Lower leg skin (tissue), 4 donors: ENCODE measurements at regions not wholly inside any gene's neighbourhood (a gene's known extent, or its start where the extent isn't known, plus 50 kb on each side); places are given as distances from the start of the nearest gene placed in this dataset.
A peak's percentile ranks its signal among the peaks of the same experiment; 100 is the strongest.
"Not testable (repeated sequence)": the region's sequence is repeated elsewhere in the genome, so short reads cannot be mapped to it uniquely, and the experiment has no call there.

Experiments
- DNase-seq, 2 donors: peaks; one replicate each; pipeline ENCODE4 v3.0.0-alpha.2; 2019; ENCODE audit warnings: low spot score in 2 of 2
- H3K4me3 ChIP-seq: fragments of 200-600 bp; sonication (generic); 2 replicates; pipeline ENCODE4 v1.5.1; 2017; ENCODE audit warnings: mild to moderate bottlenecking, low read depth; ENCODE audit not compliant: poor library complexity, severe bottlenecking
- POLR2A ChIP-seq, 2 donors: fragments of 450-650 bp; IDR thresholded peaks; one replicate each; pipeline ENCODE4 v1.6.1; 2016 to 2017; ENCODE audit warnings: antibody characterized with exemption in 2 of 2, mild to moderate bottlenecking in 1 of 2, moderate library complexity in 1 of 2
- WGBS, 2 donors: methylation state at CpG; one replicate each; pipeline ENCODE4 v1.1.5; 2018; 5-methylcytosine and 5-hydroxymethylcytosine counted together
- intact Hi-C: fragments of 100-400 bp; cut with DNase I; formaldehyde crosslinking; loops from one replicate; pipeline ENCODE4 v1.15.0; 2023; ENCODE audit warnings: low total_unique reads
- TF ChIP-seq, protein P1 (sequence below), 3 donors: fragments of 450-650 bp; IDR thresholded peaks; one replicate each; pipeline ENCODE4 v1.5.1; 2016; ENCODE audit warnings: antibody characterized with exemption in 3 of 3, mild to moderate bottlenecking in 3 of 3, moderate library complexity in 2 of 3

DNA sequence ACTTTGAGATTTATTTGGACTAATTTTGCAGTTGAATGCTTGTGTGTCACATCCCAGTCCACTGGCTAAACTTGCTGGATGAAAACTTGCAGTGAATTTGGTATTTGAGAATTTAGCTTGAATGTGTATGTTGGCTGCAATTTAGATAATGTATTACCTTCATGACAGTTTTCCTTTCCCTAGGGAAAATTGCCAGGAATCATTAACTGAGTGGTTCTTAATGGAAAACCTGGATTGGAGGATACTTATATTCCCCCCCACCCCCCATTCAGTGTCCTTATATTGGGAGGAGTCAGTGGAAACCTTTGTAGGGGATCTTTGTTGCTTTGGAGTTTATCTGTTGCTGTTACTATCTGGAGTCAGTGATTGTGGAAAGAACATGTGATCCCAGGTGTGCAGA lies 67.6 kb downstream of the KPNA2 start:
- peak overlapping the region; percentile 6 for H3K4me3 ChIP-seq
- intact Hi-C loops = no loop called here
- TF ChIP-seq, protein P1, sequence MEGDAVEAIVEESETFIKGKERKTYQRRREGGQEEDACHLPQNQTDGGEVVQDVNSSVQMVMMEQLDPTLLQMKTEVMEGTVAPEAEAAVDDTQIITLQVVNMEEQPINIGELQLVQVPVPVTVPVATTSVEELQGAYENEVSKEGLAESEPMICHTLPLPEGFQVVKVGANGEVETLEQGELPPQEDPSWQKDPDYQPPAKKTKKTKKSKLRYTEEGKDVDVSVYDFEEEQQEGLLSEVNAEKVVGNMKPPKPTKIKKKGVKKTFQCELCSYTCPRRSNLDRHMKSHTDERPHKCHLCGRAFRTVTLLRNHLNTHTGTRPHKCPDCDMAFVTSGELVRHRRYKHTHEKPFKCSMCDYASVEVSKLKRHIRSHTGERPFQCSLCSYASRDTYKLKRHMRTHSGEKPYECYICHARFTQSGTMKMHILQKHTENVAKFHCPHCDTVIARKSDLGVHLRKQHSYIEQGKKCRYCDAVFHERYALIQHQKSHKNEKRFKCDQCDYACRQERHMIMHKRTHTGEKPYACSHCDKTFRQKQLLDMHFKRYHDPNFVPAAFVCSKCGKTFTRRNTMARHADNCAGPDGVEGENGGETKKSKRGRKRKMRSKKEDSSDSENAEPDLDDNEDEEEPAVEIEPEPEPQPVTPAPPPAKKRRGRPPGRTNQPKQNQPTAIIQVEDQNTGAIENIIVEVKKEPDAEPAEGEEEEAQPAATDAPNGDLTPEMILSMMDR (IDR thresholded peaks at IDR 0.05) = no peak
- TF ChIP-seq POLR2A (IDR thresholded peaks at IDR 0.05) = no peak
- DNase-seq = no peak

GRCh38 chr17:68106085-68106484 lies 70.5 kb downstream of the KPNA2 start:
- intact Hi-C loops = no loop called here
- no peak for TF ChIP-seq POLR2A (IDR thresholded peaks at IDR 0.05)
- TF ChIP-seq, protein P1 (IDR thresholded peaks at IDR 0.05) = no peak

DNA sequence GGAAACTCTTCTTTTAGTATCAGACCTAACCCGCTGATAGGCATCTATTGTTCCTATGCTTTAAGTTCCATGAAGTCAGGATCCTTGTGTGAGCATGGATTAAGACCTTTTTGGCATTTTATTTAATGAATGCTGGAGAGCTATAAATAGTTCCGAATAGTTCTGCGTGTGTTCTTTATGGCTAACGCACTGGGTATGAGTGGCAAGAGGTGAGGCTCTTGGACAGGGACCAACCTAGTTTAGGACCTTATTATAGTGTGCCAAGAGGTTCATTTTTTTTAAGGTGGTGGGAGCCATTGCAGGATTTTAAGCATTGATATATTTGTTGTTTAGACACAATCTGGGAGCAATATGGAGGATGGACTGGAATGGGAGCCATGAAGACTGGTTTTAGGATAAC lies 71.8 kb downstream of the KPNA2 start:
- TF ChIP-seq POLR2A (IDR thresholded peaks at IDR 0.05) = no peak
- TF ChIP-seq, protein P1 (IDR thresholded peaks at IDR 0.05) = no peak
- DNase-seq = no peak
- H3K4me3 ChIP-seq = no peak overlapping the region
- intact Hi-C loops = no loop called here
- whole genome bisulfite sequencing, 2 donors = 47% methylated on average over 4 of the region's 4 CpGs

More at GRCh38 chr17:68106085-68106484, 70.5 kb downstream of the KPNA2 start:
- DNase-seq = no peak
- 94 to 100% methylated on average over 2 of the region's 2 CpGs for WGBS, 2 donors
- H3K4me3 ChIP-seq = no peak overlapping the region

- intact Hi-C loops = no loop called here
- 86 to 87% methylated on average over 9 of the region's 9 CpGs for WGBS, 2 donors
- H3K4me3 ChIP-seq = no peak overlapping the region
- TF ChIP-seq, protein P1 (IDR thresholded peaks at IDR 0.05) = no peak
- TF ChIP-seq POLR2A (IDR thresholded peaks at IDR 0.05) = no peak
- no peak for DNase-seq
Measured at GRCh38 chr17:68108313-68109000, 72.9 kb downstream of the KPNA2 start.

- DNase-seq, H3K4me3 ChIP-seq, intact Hi-C loops: not testable (repeated sequence)
- WGBS, 2 donors = 99 to 100% methylated on average over 4 of the region's 4 CpGs
Measured at GRCh38 chr17:68109404-68109803, 73.9 kb downstream of the KPNA2 start.

GRCh38 chr17:68116211-68116610 lies 80.7 kb downstream of the KPNA2 start:
- DNase-seq, H3K4me3 ChIP-seq: not testable (repeated sequence)
- intact Hi-C loops = loop anchor here (2.0 kb wide), 1 partner anchor 77 kb away; no protein-coding TSS in a partner anchor
- WGBS, 2 donors = 95 to 96% methylated on average over 22 to 32 of the region's 32 CpGs

DNA sequence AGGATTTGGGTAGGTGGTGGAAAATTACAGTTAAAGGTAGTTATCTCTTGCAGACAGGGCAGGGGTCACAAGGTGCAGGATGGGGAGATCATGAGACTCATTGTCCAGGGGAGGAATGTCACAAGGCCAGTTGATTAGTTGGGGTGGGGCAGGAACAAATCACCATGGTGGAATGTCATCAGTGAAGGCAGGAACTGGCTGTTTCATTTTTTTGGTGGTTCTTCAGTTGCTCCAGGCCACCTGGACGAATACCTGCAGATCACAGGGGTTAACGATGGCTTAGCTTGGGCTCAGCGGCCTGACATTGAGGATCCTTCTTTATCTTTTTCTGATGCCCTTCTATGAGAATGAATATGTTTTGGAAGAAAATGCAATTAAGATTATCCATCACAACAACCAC lies 87.1 kb downstream of the KPNA2 start:
- TF ChIP-seq POLR2A (IDR thresholded peaks at IDR 0.05) = no peak
- TF ChIP-seq, protein P1 (IDR thresholded peaks at IDR 0.05) = no peak
- intact Hi-C loops = no loop called here
- H3K4me3 ChIP-seq = no peak overlapping the region
- 97 to 99% methylated on average over 3 of the region's 3 CpGs for WGBS, 2 donors
- DNase-seq = no peak
